Thoracic aorta (tissue), 2 donors: ENCODE measurements at regions not wholly inside any gene's neighbourhood (a gene's known extent, or its start where the extent isn't known, plus 50 kb on each side); places are given as distances from the start of the nearest gene placed in this dataset.
A peak's percentile ranks its signal among the peaks of the same experiment; 100 is the strongest.
"Not testable (repeated sequence)": the region's sequence is repeated elsewhere in the genome, so short reads cannot be mapped to it uniquely, and the experiment has no call there.

ENCODE experiments used
- ATAC-seq: fragments of 150-250 bp; one replicate; pipeline ENCODE4 v1.8.0; 2017; ENCODE audit warnings: low read depth; ENCODE audit not compliant: insufficient number of reproducible peaks, low FRiP score
- DNase-seq: peaks from one replicate; pipeline ENCODE4 v3.0.0-alpha.2; 2020; ENCODE audit warnings: low spot score
- H3K27ac ChIP-seq, 2 donors: fragments of 200-600 bp; sonication (generic); 1 replicate in 1 of 2; 2 replicates in 1 of 2; pipeline ENCODE4 v1.5.1; 2016; ENCODE audit warnings: mild to moderate bottlenecking in 2 of 2, moderate library complexity in 2 of 2
- H3K27me3 ChIP-seq: fragments of 200-600 bp; sonication (generic); replicated peaks from 2 replicates; pipeline ENCODE4 v1.6.0; 2016; ENCODE audit warnings: mild to moderate bottlenecking; ENCODE audit not compliant: insufficient read depth
- H3K36me3 ChIP-seq: fragments of 200-600 bp; sonication (generic); one replicate; pipeline ENCODE4 v1.5.1; 2016
- H3K4me1 ChIP-seq, 2 donors: fragments of 200-600 bp; sonication (generic); 1 replicate in 1 of 2; 2 replicates in 1 of 2; pipeline versions ENCODE4 v1.5.1 to v1.6.0; 2016; ENCODE audit warnings: low read depth in 2 of 2, mild to moderate bottlenecking in 1 of 2; ENCODE audit not compliant: control insufficient read depth in 1 of 2
- H3K4me3 ChIP-seq: fragments of 200-600 bp; sonication (generic); 2 replicates; pipeline ENCODE4 v1.5.1; 2016; ENCODE audit warnings: mild to moderate bottlenecking
- H3K9me3 ChIP-seq: fragments of 200-600 bp; sonication (generic); 2 replicates; pipeline ENCODE4 v1.5.1; 2016
- TF ChIP-seq, protein P1 (sequence below): fragments of 200-600 bp; sonication (generic); IDR thresholded peaks from one replicate; pipeline ENCODE4 v1.5.1; 2019; ENCODE audit warnings: antibody characterized with exemption

DNA sequence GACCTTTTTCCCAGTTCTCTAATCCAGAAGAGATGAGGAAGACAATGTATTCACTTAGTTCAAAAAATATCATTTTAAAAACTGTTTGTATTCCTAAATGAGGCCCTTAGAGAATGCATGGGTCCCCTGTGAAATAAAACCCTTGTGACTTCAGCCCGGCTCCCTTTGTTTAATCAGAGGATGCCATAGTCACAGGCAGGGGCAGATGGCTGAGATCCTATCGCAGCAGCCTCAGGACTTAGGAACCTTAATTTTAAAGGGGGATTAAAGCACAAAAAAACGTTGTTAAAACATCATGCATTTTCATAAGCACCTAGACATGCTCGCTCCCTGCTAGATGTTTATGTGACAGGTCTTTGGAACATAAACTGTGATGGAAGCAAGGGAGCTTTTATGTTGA is 176.6 kb downstream of the IL20RB start:
- TF ChIP-seq, protein P1, sequence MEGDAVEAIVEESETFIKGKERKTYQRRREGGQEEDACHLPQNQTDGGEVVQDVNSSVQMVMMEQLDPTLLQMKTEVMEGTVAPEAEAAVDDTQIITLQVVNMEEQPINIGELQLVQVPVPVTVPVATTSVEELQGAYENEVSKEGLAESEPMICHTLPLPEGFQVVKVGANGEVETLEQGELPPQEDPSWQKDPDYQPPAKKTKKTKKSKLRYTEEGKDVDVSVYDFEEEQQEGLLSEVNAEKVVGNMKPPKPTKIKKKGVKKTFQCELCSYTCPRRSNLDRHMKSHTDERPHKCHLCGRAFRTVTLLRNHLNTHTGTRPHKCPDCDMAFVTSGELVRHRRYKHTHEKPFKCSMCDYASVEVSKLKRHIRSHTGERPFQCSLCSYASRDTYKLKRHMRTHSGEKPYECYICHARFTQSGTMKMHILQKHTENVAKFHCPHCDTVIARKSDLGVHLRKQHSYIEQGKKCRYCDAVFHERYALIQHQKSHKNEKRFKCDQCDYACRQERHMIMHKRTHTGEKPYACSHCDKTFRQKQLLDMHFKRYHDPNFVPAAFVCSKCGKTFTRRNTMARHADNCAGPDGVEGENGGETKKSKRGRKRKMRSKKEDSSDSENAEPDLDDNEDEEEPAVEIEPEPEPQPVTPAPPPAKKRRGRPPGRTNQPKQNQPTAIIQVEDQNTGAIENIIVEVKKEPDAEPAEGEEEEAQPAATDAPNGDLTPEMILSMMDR: no peak

DNA sequence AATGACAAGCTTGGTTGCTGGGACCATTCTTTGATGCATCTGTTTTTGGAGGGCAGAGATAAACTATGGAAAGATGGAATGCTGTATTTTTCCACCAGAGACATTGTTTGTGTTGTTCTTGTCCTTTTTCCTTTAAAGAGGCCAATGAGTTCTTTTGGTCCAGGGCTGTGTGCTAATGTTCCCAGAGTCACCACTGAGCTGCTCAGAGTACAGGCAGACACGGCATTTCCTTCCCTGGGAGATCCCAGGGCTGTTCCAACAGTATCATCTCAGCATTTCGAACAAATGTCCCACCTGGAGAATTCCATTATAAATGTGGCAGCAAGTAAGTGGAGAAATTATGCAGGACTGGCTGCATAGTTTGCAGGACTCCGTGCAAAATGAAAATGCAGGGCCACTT is 190.6 kb downstream of the IL20RB start:
- DNase-seq (no peak), ATAC-seq (no peak)
- TF ChIP-seq, protein P1: no peak
- Histone ChIP-seq H3K27ac (no peak overlapping the region), H3K4me3 (no peak overlapping the region), H3K9me3 (no peaks in the 10 kb centered on the region), H3K27me3 (no peaks in the 10 kb centered on the region), H3K4me1 (no peaks in the 10 kb centered on the region), H3K36me3 (no peaks in the 10 kb centered on the region)

More for the DNA sequence above, 176.6 kb downstream of the IL20RB start:
- no peak for ATAC-seq
- Histone ChIP-seq H3K27ac (no peak overlapping the region), H3K4me3 (no peak overlapping the region), H3K9me3 (no peaks in the 10 kb centered on the region), H3K27me3 (no peaks in the 10 kb centered on the region), H3K36me3 (no peaks in the 10 kb centered on the region), H3K4me1 (no peaks in the 10 kb centered on the region)
- DNase-seq: no peak

DNA sequence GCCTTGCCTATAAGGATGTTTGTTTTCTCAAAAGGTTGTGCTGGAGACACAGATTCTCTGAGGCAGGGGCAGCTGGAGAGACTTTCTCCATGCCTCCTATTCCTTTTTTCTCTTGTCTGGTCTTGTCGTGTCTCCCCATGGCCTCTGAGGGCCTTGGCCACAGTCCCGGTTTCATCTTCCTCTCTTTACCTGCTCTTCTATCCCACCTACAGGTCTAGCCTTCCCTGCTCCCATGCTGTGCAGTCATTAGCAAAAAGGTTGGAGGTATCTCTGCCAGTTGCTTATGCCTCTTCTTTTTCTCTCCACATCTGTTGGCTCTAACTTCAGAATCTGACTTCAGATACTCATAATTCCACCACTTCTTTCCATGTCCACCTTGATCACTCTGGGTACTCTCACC is 191.1 kb downstream of the IL20RB start:
- H3K36me3 ChIP-seq: no peaks in the 10 kb centered on the region
- no peak for ATAC-seq
- H3K9me3 ChIP-seq: no peaks in the 10 kb centered on the region
- no peak overlapping the region for H3K27ac ChIP-seq
- H3K4me1 ChIP-seq: no peaks in the 10 kb centered on the region
- H3K27me3 ChIP-seq: no peaks in the 10 kb centered on the region
- TF ChIP-seq, protein P1: no peak
- H3K4me3 ChIP-seq: no peak overlapping the region
- DNase-seq: no peak

DNA sequence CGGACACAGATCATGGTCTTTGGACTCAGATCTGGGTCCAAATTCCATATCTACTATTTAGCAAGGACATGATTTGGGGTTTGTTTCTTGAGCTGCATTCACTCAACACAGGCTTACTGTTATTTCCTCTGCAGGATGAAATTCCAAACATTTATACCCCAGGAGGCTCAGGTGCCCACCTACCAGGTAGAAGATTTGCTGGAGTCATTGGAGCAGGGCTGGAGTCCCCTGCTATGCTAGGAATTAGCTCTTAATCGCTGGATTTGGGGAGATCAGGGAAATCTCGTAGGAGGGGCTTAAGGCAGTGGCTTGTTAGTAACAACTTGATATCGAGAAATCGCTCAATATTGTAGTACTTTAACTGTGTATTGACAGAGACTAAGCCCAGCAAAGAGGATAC is 193.0 kb downstream of the IL20RB start:
- H3K27me3 ChIP-seq: no peaks in the 10 kb centered on the region
- no peak overlapping the region for H3K4me3 ChIP-seq
- TF ChIP-seq, protein P1: no peak
- no peaks in the 10 kb centered on the region for H3K36me3 ChIP-seq
- DNase-seq (no peak), ATAC-seq (no peak)
- no peaks in the 10 kb centered on the region for H3K9me3 ChIP-seq
- H3K27ac ChIP-seq: no peak overlapping the region
- H3K4me1 ChIP-seq: no peaks in the 10 kb centered on the region

DNA sequence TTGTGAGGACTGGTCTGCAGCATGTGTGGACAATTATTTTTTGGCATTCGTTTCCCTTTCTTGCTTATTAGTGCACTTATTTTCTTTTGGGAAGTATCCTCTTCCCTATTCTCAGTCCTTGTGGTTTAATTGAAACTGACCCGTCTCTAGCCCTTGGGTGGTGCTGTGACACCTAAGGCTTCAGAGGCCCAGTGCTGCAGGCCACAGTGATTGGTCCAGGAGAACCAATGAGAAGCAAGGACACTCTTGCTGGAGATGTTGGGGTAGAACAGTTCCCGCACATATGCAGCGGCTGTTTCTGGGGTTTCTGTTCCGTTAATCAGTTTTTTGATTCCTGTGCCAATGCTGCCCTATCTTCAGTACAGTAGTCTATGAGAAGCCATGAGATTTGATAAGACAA is 195.3 kb downstream of the IL20RB start:
- not testable (repeated sequence) for H3K36me3 ChIP-seq, H3K27ac ChIP-seq, ATAC-seq, H3K27me3 ChIP-seq, H3K4me1 ChIP-seq, H3K9me3 ChIP-seq, H3K4me3 ChIP-seq, DNase-seq

DNA sequence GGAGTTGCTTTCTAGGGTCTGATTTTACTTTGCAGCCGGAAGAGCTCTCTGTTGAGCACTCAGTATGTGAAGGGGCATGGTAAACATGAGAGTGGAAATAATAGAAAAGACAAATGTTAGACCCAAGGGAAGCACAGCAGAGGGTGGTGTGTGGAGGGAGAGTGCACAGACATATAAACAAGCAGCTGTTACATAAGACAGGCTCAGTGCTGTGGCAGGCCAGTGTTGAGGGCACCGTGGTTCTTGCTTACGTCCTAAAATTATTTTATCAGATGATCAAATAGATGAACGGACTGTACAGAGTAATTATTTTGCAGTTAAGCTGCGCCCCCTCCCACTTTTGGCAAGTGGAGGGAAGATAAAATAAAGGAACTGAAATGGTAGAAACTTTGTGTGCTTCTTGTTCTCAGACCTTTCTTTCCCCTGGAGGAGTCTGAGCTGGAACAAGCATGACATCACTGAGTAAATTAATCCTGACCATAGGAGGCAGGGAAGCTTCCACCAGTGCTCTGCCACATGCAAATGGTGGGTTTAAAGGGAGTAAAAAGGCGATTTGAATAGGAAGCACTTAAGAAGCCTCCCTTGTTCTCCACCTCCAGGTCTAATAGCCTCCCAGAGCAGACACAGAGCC is 205.6 kb downstream of the IL20RB start:
- H3K36me3 ChIP-seq: no peaks in the 10 kb centered on the region
- DNase-seq: no peak
- peak overlapping the region; percentile 41 for H3K4me3 ChIP-seq
- H3K27ac ChIP-seq: peak overlapping the region in 1 of 2 donors; percentile 4
- H3K4me1 ChIP-seq: peaks cover 0 to 11% of the 10 kb centered on the region in 2 donors
- H3K9me3 ChIP-seq: no peaks in the 10 kb centered on the region
- H3K27me3 ChIP-seq: no peaks in the 10 kb centered on the region
- TF ChIP-seq, protein P1: no peak
- ATAC-seq: no peak
